ENCODE measurements at regions not wholly inside any gene's neighbourhood (a gene's known extent, or its start where the extent isn't known, plus 50 kb on each side); places are given as distances from the start of the nearest gene placed in this dataset.

GRCh38 chr4:181330654-181331201 is 912.5 kb upstream of the TENM3 start:
- H2BK5ac ChIP-seq (ENCODE audit: low read length), result no peak overlapping the region
- no peak overlapping the region for H3K4ac ChIP-seq (ENCODE audit: low read length)
- H3K9ac ChIP-seq (ENCODE audit: low read depth, low read length, poor library complexity), result no peak overlapping the region
- no peak overlapping the region for H2AK5ac ChIP-seq (ENCODE audit: low read depth, low read length)
- no peak overlapping the region for H3K18ac ChIP-seq (ENCODE audit: low read length)
- H3K4me3 ChIP-seq (ENCODE audit: low read length in 2 of 2), result no peak overlapping the region
- H3K9me3 ChIP-seq (replicated peaks in 1 of 2; ENCODE audit: control insufficient read depth in 2 of 2, insufficient read depth in 1 of 2, low read depth in 1 of 2, low read length in 2 of 2), result peaks cover 0 to 5% of the 10 kb centered on the region in 2 donors
- H4K91ac ChIP-seq (ENCODE audit: low read depth, low read length, poor library complexity), result no peak overlapping the region
- H3K79me1 ChIP-seq (ENCODE audit: low read depth, low read length), result no peaks in the 10 kb centered on the region
- H3K23ac ChIP-seq (ENCODE audit: low read depth, low read length, poor library complexity), result no peak overlapping the region
- no peak overlapping the region for H3K27ac ChIP-seq (replicated peaks; ENCODE audit: low read length)
- no peak overlapping the region for H2BK15ac ChIP-seq (ENCODE audit: low read length)
- H2BK120ac ChIP-seq (ENCODE audit: low read depth, low read length), result no peak overlapping the region
- H2AFZ ChIP-seq (ENCODE audit: low read length), result peak overlapping the region; percentile 11
- DNase-seq (ENCODE audit: low spot score), result no peak
- H3K4me2 ChIP-seq (ENCODE audit: insufficient read depth, low read length, poor library complexity, severe bottlenecking), result no peak overlapping the region
- H3K14ac ChIP-seq (ENCODE audit: low read length), result no peak overlapping the region
- H3K27me3 ChIP-seq (ENCODE audit: control insufficient read depth in 3 of 3, insufficient read depth in 3 of 3, low read depth in 1 of 3, low read length in 3 of 3), result no peaks in the 10 kb centered on the region
- H3K4me1 ChIP-seq (ENCODE audit: control insufficient read depth in 2 of 2, insufficient read depth in 1 of 2, low read depth in 1 of 2, low read length in 2 of 2), result peaks cover 0 to 2% of the 10 kb centered on the region in 2 donors
- H4K8ac ChIP-seq (ENCODE audit: low read depth, low read length), result no peak overlapping the region
- no CpG with 5 or more reads among the region's 4 CpGs for WGBS, 2 donors (ENCODE audit: extremely low coverage in 2 of 2, insufficient read length in 2 of 2, insufficient replicate concordance in 1 of 2)
- H3K36me3 ChIP-seq (replicated peaks in 1 of 2; ENCODE audit: control insufficient read depth in 2 of 2, insufficient read depth in 2 of 2, low read length in 2 of 2), result no peaks in the 10 kb centered on the region
- H2BK12ac ChIP-seq (ENCODE audit: low read length), result no peak overlapping the region

GRCh38 chr4:181331214-181331613 is 912.0 kb upstream of the TENM3 start:
- Histone ChIP-seq H3K36me3 (replicated peaks in 1 of 2; ENCODE audit: control insufficient read depth in 2 of 2, insufficient read depth in 2 of 2, low read length in 2 of 2) (no peaks in the 10 kb centered on the region), H3K18ac (ENCODE audit: low read length) (no peak overlapping the region), H2BK120ac (ENCODE audit: low read depth, low read length) (no peak overlapping the region), H3K14ac (ENCODE audit: low read length) (no peak overlapping the region), H3K4ac (ENCODE audit: low read length) (no peak overlapping the region), H3K4me2 (ENCODE audit: insufficient read depth, low read length, poor library complexity, severe bottlenecking) (no peak overlapping the region), H2AK5ac (ENCODE audit: low read depth, low read length) (no peak overlapping the region), H3K23ac (ENCODE audit: low read depth, low read length, poor library complexity) (no peak overlapping the region), H2BK5ac (ENCODE audit: low read length) (no peak overlapping the region), H4K91ac (ENCODE audit: low read depth, low read length, poor library complexity) (no peak overlapping the region), H3K9ac (ENCODE audit: low read depth, low read length, poor library complexity) (no peak overlapping the region), H2BK12ac (ENCODE audit: low read length) (no peak overlapping the region), H3K4me1 (ENCODE audit: control insufficient read depth in 2 of 2, insufficient read depth in 1 of 2, low read depth in 1 of 2, low read length in 2 of 2) (peaks cover 0 to 2% of the 10 kb centered on the region in 2 donors), H3K79me1 (ENCODE audit: low read depth, low read length) (no peaks in the 10 kb centered on the region), H3K4me3 (ENCODE audit: low read length in 2 of 2) (no peak overlapping the region), H3K27ac (replicated peaks; ENCODE audit: low read length) (no peak overlapping the region), H2AFZ (ENCODE audit: low read length) (peak overlapping the region; percentile 11), H3K9me3 (replicated peaks in 1 of 2; ENCODE audit: control insufficient read depth in 2 of 2, insufficient read depth in 1 of 2, low read depth in 1 of 2, low read length in 2 of 2) (peaks cover 0 to 5% of the 10 kb centered on the region in 2 donors), H4K8ac (ENCODE audit: low read depth, low read length) (no peak overlapping the region), H3K27me3 (ENCODE audit: control insufficient read depth in 3 of 3, insufficient read depth in 3 of 3, low read depth in 1 of 3, low read length in 3 of 3) (no peaks in the 10 kb centered on the region), H2BK15ac (ENCODE audit: low read length) (no peak overlapping the region)
- no peak for DNase-seq (ENCODE audit: low spot score)
- WGBS, 2 donors (ENCODE audit: extremely low coverage in 2 of 2, insufficient read length in 2 of 2, insufficient replicate concordance in 1 of 2), result no CpG with 5 or more reads among the region's 1 CpG

GRCh38 chr4:181345931-181346330 is 897.3 kb upstream of the TENM3 start:
- no peak overlapping the region for H2BK15ac ChIP-seq (ENCODE audit: low read length)
- H2BK5ac ChIP-seq (ENCODE audit: low read length), result no peak overlapping the region
- no peak overlapping the region for H3K9ac ChIP-seq (ENCODE audit: low read depth, low read length, poor library complexity)
- H4K8ac ChIP-seq (ENCODE audit: low read depth, low read length), result no peak overlapping the region
- no peak overlapping the region for H2BK120ac ChIP-seq (ENCODE audit: low read depth, low read length)
- H3K14ac ChIP-seq (ENCODE audit: low read length), result no peak overlapping the region
- no peak overlapping the region for H3K27ac ChIP-seq (replicated peaks; ENCODE audit: low read length)
- peaks cover 0 to 17% of the 10 kb centered on the region in 2 donors for H3K4me1 ChIP-seq (ENCODE audit: control insufficient read depth in 2 of 2, insufficient read depth in 1 of 2, low read depth in 1 of 2, low read length in 2 of 2)
- no peaks in the 10 kb centered on the region for H3K27me3 ChIP-seq (ENCODE audit: control insufficient read depth in 3 of 3, insufficient read depth in 3 of 3, low read depth in 1 of 3, low read length in 3 of 3)
- H3K79me1 ChIP-seq (ENCODE audit: low read depth, low read length), result no peaks in the 10 kb centered on the region
- H3K36me3 ChIP-seq (replicated peaks in 1 of 2; ENCODE audit: control insufficient read depth in 2 of 2, insufficient read depth in 2 of 2, low read length in 2 of 2), result no peaks in the 10 kb centered on the region
- DNase-seq (ENCODE audit: low spot score), result no peak
- no peak overlapping the region for H3K4me3 ChIP-seq (ENCODE audit: low read length in 2 of 2)
- no peak overlapping the region for H4K91ac ChIP-seq (ENCODE audit: low read depth, low read length, poor library complexity)
- H3K23ac ChIP-seq (ENCODE audit: low read depth, low read length, poor library complexity), result no peak overlapping the region
- no peak overlapping the region for H3K18ac ChIP-seq (ENCODE audit: low read length)
- no peak overlapping the region for H2AK5ac ChIP-seq (ENCODE audit: low read depth, low read length)
- no peak overlapping the region for H3K4me2 ChIP-seq (ENCODE audit: insufficient read depth, low read length, poor library complexity, severe bottlenecking)
- no peaks in the 10 kb centered on the region for H3K9me3 ChIP-seq (replicated peaks in 1 of 2; ENCODE audit: control insufficient read depth in 2 of 2, insufficient read depth in 1 of 2, low read depth in 1 of 2, low read length in 2 of 2)
- no peak overlapping the region for H3K4ac ChIP-seq (ENCODE audit: low read length)
- H2AFZ ChIP-seq (ENCODE audit: low read length), result no peak overlapping the region
- H2BK12ac ChIP-seq (ENCODE audit: low read length), result no peak overlapping the region

- Histone ChIP-seq H3K9ac (ENCODE audit: low read depth, low read length, poor library complexity) (no peak overlapping the region), H3K79me1 (ENCODE audit: low read depth, low read length) (no peaks in the 10 kb centered on the region), H3K27me3 (ENCODE audit: control insufficient read depth in 3 of 3, insufficient read depth in 3 of 3, low read depth in 1 of 3, low read length in 3 of 3) (no peaks in the 10 kb centered on the region), H3K27ac (replicated peaks; ENCODE audit: low read length) (no peak overlapping the region), H2BK5ac (ENCODE audit: low read length) (no peak overlapping the region), H3K23ac (ENCODE audit: low read depth, low read length, poor library complexity) (no peak overlapping the region), H3K4me3 (ENCODE audit: low read length in 2 of 2) (no peak overlapping the region), H4K8ac (ENCODE audit: low read depth, low read length) (no peak overlapping the region), H3K4me2 (ENCODE audit: insufficient read depth, low read length, poor library complexity, severe bottlenecking) (no peak overlapping the region), H3K14ac (ENCODE audit: low read length) (no peak overlapping the region), H3K9me3 (replicated peaks in 1 of 2; ENCODE audit: control insufficient read depth in 2 of 2, insufficient read depth in 1 of 2, low read depth in 1 of 2, low read length in 2 of 2) (no peaks in the 10 kb centered on the region), H2BK120ac (ENCODE audit: low read depth, low read length) (no peak overlapping the region), H4K91ac (ENCODE audit: low read depth, low read length, poor library complexity) (no peak overlapping the region), H2AK5ac (ENCODE audit: low read depth, low read length) (no peak overlapping the region), H3K4ac (ENCODE audit: low read length) (no peak overlapping the region), H3K18ac (ENCODE audit: low read length) (no peak overlapping the region), H2AFZ (ENCODE audit: low read length) (peak overlapping the region; percentile 14), H2BK12ac (ENCODE audit: low read length) (no peak overlapping the region), H3K4me1 (ENCODE audit: control insufficient read depth in 2 of 2, insufficient read depth in 1 of 2, low read depth in 1 of 2, low read length in 2 of 2) (peaks cover 0 to 30% of the 10 kb centered on the region in 2 donors), H2BK15ac (ENCODE audit: low read length) (no peak overlapping the region), H3K36me3 (replicated peaks in 1 of 2; ENCODE audit: control insufficient read depth in 2 of 2, insufficient read depth in 2 of 2, low read length in 2 of 2) (no peaks in the 10 kb centered on the region)
- DNase-seq (ENCODE audit: low spot score), result peak; percentile 48
- no CpG with 5 or more reads among the region's 9 CpGs for WGBS, 2 donors (ENCODE audit: extremely low coverage in 2 of 2, insufficient read length in 2 of 2, insufficient replicate concordance in 1 of 2)
These were observed 892.4 kb upstream of the TENM3 start for GRCh38 chr4:181350615-181351415.

Data from neuronal stem cell (in vitro differentiated cells).